KMS-11 (cell line): ENCODE measurements at regions not wholly inside any gene's neighbourhood (a gene's known extent, or its start where the extent isn't known, plus 50 kb on each side); places are given as distances from the start of the nearest gene placed in this dataset.

Source experiments
- H2AFZ ChIP-seq: fragments of 200-600 bp; sonication (generic); 2 replicates; pipeline ENCODE4 v1.6.1; 2016; ENCODE audit warnings: antibody characterized with exemption, mixed run types, low read depth
- H3K27ac ChIP-seq: fragments of 200-600 bp; sonication (generic); 2 replicates; pipeline ENCODE4 v1.6.1; 2016; ENCODE audit warnings: mild to moderate bottlenecking, mixed run types
- H3K27me3 ChIP-seq: fragments of 200-600 bp; sonication (generic); 2 replicates; pipeline ENCODE4 v1.6.1; 2017; ENCODE audit warnings: mild to moderate bottlenecking, low read depth, mixed run types, moderate library complexity; ENCODE audit not compliant: insufficient read depth
- H3K36me3 ChIP-seq: fragments of 200-600 bp; sonication (generic); 2 replicates; pipeline ENCODE4 v1.6.1; 2017; ENCODE audit warnings: mild to moderate bottlenecking, mixed run types; ENCODE audit not compliant: insufficient read depth
- H3K4me1 ChIP-seq: fragments of 200-600 bp; sonication (generic); 2 replicates; pipeline ENCODE4 v1.6.1; 2016; ENCODE audit warnings: mild to moderate bottlenecking, low read depth, mixed run types; ENCODE audit not compliant: poor library complexity, severe bottlenecking
- H3K4me2 ChIP-seq: fragments of 200-600 bp; sonication (generic); 2 replicates; pipeline ENCODE4 v1.7.0; 2016; ENCODE audit warnings: mild to moderate bottlenecking, mixed run types
- H3K4me3 ChIP-seq: fragments of 200-600 bp; sonication (generic); IDR thresholded peaks from 2 replicates; pipeline ENCODE4 v1.6.1; 2017; ENCODE audit warnings: low read depth, low read length, mixed read lengths; ENCODE audit not compliant: insufficient read depth
- H3K79me2 ChIP-seq: fragments of 200-600 bp; sonication (generic); 2 replicates; pipeline ENCODE4 v1.6.1; 2016; ENCODE audit warnings: low read depth, mixed run types; ENCODE audit not compliant: insufficient read depth
- H3K9ac ChIP-seq: fragments of 200-600 bp; sonication (generic); 2 replicates; pipeline ENCODE4 v1.6.1; 2016; ENCODE audit warnings: mild to moderate bottlenecking, mixed run types
- H4K20me1 ChIP-seq: fragments of 200-600 bp; sonication (generic); 2 replicates; pipeline ENCODE4 v1.6.1; 2016; ENCODE audit warnings: mild to moderate bottlenecking, mixed run types; ENCODE audit not compliant: insufficient read depth
- CTCF ChIP-seq: fragments of 200-600 bp; sonication (generic); conservative IDR thresholded peaks from 2 replicates; pipeline ENCODE4 v1.6.1; 2017; ENCODE audit warnings: low read depth, mild to moderate bottlenecking, antibody characterized with exemption, low read length, moderate library complexity, mixed read lengths

DNA sequence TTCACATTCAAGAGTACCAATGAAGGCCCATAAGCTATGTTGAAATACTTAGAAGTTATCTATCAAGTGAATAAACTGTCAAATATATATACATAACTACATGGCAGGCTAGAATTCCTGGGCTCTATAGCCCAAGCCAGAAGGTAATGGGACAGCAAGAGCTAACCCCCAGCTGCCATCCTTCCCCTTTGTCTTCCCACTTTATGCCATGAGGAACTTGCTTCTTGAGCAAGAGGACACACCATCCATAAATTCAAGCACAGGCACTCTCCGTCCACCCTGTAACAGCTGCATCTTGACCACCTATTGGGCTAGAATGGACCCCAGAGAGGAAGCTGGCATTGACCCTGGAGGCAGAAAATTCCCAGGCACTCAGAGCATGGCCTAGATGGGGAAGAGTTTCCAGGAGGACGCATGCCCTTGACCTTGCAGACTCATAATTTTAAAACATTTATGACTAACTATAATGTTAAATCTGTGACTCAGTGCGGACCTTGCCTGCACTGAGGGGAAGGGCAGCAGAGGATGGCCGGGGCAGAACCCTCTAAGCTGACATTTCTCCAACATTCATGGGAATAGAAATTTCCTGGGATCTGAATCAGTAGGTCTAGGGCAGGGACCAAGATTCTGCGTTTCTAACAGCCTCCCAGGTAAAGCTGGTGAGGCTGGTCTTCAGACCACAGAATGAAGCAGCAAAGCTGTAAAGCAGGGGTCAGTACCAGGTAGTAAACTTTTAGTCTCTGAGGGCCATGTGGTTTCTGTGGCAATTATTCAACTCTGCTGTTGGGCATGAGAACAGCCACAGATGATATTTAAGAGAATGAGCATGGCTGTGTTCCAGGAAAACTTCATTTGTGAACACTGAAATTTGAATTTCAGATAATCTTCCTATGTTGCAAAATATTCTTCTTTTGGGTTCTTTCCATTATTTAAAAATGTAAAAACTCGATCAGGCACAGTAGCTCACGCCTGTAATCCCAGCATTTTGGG is 71.4 kb upstream of the CLDN10 start:
- Histone ChIP-seq H3K27ac (no peak overlapping the region), H3K4me1 (peaks cover 23% of the 10 kb centered on the region), H3K4me2 (no peak overlapping the region), H2AFZ (no peak overlapping the region), H4K20me1 (no peaks in the 10 kb centered on the region), H3K79me2 (no peaks in the 10 kb centered on the region), H3K4me3 (no peak overlapping the region), H3K9ac (no peak overlapping the region), H3K27me3 (no peaks in the 10 kb centered on the region), H3K36me3 (no peaks in the 10 kb centered on the region)
- TF ChIP-seq CTCF, result no peak

DNA sequence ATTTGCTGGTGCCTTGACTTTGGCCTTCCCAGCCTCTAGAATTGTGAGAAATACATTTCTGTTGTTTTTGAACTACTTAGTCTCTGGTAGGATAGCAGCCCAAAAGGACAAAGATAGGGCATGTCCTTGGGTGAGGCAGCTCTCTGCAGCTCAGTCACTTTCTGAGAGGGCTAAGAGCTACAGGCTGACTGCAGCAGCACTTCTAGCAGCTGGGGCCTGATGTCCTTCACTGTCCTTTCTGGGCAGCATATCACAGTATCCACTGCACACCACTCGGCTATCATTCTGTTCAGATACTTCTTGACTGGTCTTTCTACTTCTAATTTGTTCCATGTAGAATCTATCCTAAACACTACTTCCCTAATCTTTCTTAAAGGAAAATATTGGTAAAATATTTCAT is 68.5 kb upstream of the CLDN10 start:
- Histone ChIP-seq H3K27ac (no peak overlapping the region), H2AFZ (no peak overlapping the region), H3K9ac (no peak overlapping the region), H4K20me1 (no peaks in the 10 kb centered on the region), H3K4me1 (peaks cover 17% of the 10 kb centered on the region), H3K27me3 (no peaks in the 10 kb centered on the region), H3K4me2 (no peak overlapping the region), H3K79me2 (no peaks in the 10 kb centered on the region), H3K36me3 (no peaks in the 10 kb centered on the region), H3K4me3 (no peak overlapping the region)
- TF ChIP-seq CTCF, result no peak

- no peak for TF ChIP-seq CTCF
- Histone ChIP-seq H3K79me2 (no peaks in the 10 kb centered on the region), H3K27ac (no peak overlapping the region), H3K4me1 (peaks cover 6% of the 10 kb centered on the region), H3K9ac (no peak overlapping the region), H3K4me2 (no peak overlapping the region), H3K36me3 (no peaks in the 10 kb centered on the region), H4K20me1 (no peaks in the 10 kb centered on the region), H2AFZ (no peak overlapping the region), H3K4me3 (no peak overlapping the region), H3K27me3 (no peaks in the 10 kb centered on the region)
Observed at GRCh38 chr13:95485045-95485517, 67.4 kb upstream of the CLDN10 start.

- no peak overlapping the region for H3K4me2 ChIP-seq
- H4K20me1 ChIP-seq, result no peaks in the 10 kb centered on the region
- H3K79me2 ChIP-seq, result no peaks in the 10 kb centered on the region
- H3K27ac ChIP-seq, result no peak overlapping the region
- no peaks in the 10 kb centered on the region for H3K27me3 ChIP-seq
- H3K9ac ChIP-seq, result no peak overlapping the region
- H3K36me3 ChIP-seq, result no peaks in the 10 kb centered on the region
- no peak for TF ChIP-seq CTCF
- H2AFZ ChIP-seq, result no peak overlapping the region
- peaks cover under 1% of the 10 kb centered on the region for H3K4me1 ChIP-seq
- H3K4me3 ChIP-seq, result no peak overlapping the region
Observed at GRCh38 chr13:95485518-95486144, 66.9 kb upstream of the CLDN10 start.
